ENCODE measurements at regions not wholly inside any gene's neighbourhood (a gene's known extent, or its start where the extent isn't known, plus 50 kb on each side); places are given as distances from the start of the nearest gene placed in this dataset.

GRCh38 chr5:79893485-79893884, 97.6 kb downstream of the MTX3 start:
- TF ChIP-seq CTCF (IDR thresholded peaks at IDR 0.05) (no peak), POLR2A (IDR thresholded peaks at IDR 0.05) (no peak)

Measured in esophagus squamous epithelium (tissue), 4 donors.